ENCODE measurements at regions not wholly inside any gene's neighbourhood (a gene's known extent, or its start where the extent isn't known, plus 50 kb on each side); places are given as distances from the start of the nearest gene placed in this dataset.
"Not testable (repeated sequence)": the region's sequence is repeated elsewhere in the genome, so short reads cannot be mapped to it uniquely, and the experiment has no call there.

DNA sequence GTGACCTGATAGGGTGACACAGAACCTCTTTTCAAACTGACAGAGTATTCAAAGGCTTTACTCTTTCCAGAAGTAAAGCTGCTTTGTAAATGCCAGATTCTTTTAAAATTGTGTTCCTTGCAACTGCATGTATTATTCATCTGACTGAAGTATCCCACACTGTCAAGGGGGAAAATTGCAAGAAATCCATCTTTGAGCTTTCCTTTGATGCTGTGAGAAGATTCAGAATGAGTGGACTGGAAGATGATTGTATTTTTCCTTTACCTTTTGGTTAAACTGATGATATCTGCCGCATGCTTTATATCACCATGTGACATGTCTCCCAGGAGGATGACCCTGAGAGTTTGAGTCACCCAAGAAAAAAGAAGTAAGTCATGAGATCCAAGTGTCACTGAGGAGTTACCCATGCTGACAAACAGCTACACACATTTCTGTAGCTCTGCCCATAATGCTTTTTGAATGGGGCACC lies 250.8 kb upstream of the CBLB start:
- peak; percentile 79 for DNase-seq (ENCODE audit: low spot score)

DNA sequence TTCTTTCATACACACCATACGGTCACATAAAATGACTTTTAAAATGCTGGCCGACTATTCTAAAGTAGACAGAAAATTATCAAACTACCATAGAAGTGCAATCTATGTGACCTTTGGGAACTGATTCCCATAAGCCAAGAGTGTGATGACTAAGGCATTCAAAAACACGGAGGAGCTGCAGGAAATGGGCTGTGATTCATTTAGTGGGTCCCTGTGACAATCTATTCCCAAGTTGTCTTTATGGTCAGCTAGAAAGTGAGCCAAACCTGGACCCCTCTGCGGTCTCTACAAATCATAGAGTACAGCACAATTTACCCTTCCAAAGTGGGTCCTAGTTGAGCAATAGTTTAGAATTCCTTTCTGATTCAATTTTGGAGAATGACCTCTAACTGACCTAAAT lies 251.5 kb upstream of the CBLB start:
- DNase-seq (ENCODE audit: low spot score): peak; percentile 73

DNA sequence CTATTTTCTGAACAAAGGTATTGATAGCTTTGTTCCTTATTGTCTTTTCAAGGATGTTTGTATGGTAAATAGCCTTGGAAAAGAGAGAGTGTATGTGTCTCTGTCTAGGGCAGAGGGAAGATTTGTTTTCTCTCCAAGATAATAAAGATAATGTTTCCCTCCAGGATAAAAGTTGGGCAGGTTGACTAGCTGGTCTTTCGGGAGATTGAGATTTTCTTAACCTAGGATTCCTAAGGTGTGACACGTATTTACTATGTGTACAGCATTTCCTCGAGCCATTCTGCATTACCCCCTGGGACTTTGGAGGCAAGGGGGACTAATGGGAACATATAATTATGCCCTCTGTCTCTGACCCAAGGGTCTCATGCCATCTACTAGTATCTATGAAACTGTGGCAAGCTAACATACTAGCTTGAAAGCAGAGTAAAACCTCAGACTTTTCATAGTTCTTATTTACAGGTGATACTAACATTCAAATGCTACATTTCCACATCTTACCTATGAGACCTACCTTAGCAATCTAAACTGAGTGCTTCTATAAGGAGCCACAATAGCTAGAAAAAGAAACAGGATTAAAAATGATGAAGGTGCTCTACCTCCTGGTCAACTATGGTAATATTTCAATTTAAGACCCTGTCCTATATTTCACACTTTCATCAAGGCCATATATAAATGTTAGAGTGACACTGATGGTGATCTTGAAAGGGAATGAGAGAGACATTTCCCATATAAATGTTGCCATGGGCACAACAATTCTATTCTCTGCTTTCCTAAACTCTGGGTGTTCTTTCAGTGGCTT lies 252.9 kb upstream of the CBLB start:
- DNase-seq (ENCODE audit: low spot score): no peak

DNA sequence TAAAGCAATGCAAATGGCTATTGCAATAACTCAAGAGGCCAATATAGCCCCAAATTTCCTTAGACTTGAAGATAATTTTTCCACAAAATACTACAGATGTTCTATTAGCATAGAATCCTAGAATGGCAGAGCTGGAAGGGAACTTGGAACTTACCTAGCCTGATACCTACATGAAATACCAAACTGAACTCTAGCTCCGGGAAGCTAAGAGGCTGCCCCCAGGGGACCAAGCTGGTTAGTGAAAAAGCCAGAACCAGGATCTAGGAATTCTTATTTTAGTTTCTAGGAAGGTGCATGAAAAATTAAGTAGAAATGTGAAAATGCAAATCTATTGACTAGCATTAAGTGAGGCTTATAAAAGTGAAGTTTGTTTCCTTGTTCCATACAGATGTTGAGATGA lies 256.0 kb upstream of the CBLB start:
- no peak for DNase-seq (ENCODE audit: low spot score)

DNA sequence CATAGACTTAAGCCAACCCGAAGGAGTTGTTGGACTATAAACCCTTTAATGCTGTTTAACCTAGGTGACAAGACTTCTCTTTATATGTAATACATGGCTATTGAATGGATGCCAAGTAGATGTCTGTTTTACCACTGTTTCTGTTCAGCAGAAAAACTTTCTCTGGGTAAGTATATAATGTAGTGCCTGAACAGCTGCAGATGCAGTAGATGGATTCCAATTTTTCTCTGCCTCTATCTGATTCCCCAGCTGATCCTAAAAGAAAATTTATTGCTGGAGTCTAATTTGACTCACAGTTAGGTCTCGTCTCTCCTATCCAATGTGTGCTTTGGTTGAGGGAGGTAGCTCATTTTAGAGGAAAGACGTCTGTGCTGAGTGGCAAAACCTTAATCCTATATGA lies 256.5 kb upstream of the CBLB start:
- DNase-seq (ENCODE audit: low spot score): no peak

DNA sequence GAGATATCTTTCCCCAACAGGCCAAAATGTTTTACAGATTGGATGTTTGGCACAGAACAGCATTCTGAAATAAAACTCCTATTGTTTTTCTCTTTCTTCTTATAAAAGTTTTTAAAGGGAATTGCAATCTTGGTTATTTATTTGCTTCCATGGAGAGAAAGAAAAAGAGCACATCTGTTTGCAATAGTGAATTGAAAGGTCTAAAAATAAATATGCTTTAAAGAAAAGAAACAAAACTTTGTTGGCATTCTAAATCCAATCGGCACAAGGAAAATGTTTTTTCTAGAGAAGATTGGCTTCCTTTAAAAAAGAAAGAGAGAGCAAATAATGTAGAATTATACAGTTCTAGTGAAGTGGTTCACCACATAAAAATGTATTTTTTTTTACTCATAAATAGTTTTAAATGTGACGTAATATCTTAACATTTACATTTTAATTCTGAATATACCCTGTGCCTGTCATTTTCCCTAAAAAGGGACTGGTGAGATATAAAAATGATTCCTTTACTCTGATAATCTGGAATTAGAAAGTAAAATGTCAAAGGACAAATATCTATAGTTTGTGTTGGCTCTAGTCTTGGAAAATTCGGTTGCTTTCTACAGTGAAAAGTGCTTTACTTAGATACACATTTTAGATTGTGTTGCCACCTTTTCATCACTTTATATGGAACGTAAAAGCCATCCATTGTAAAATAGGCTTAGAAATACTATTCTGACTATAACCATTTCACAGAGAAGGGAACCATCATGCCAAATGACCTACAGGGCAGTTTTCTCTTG lies 257.4 kb upstream of the CBLB start:
- no peak for DNase-seq (ENCODE audit: low spot score)

DNA sequence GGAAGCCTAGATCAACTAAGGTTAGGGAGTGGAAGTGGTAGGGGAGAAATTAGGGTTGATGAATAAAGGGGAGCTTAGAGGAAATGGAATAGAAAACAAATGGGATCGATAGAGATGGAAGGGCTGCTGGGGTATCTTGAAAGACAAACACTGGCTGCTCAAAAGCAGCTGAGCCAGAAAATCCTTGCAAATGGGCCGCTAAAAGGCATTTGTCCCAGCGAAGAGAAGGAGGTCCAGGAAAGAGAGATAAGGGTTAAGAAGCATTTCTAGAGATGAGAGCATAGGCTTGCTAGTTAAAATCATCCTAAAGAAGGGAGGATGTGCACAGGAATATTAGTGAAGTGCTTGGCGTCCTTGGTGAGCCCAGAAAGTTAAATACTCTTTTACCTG lies 258.0 kb upstream of the CBLB start:
- DNase-seq (ENCODE audit: low spot score): no peak

DNA sequence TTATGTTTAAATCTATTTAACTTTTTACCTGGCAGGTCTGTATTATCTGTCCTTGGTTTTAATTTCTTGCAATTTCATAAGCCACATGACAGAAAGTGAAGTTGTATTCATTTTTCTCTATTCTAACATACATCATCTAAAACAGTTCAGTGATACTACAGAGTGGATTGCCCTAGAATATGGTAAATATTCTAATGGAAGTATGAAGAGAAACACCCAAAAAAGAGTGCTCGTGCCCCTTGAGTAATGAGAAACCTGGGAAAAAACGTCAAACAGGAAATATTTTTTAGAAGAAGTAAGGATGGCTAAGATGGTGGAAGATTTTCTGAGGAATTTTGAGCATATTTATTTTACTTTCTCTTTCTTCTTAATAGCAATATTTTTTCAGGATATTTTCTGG lies 261.1 kb upstream of the CBLB start:
- DNase-seq (ENCODE audit: low spot score): no peak

DNA sequence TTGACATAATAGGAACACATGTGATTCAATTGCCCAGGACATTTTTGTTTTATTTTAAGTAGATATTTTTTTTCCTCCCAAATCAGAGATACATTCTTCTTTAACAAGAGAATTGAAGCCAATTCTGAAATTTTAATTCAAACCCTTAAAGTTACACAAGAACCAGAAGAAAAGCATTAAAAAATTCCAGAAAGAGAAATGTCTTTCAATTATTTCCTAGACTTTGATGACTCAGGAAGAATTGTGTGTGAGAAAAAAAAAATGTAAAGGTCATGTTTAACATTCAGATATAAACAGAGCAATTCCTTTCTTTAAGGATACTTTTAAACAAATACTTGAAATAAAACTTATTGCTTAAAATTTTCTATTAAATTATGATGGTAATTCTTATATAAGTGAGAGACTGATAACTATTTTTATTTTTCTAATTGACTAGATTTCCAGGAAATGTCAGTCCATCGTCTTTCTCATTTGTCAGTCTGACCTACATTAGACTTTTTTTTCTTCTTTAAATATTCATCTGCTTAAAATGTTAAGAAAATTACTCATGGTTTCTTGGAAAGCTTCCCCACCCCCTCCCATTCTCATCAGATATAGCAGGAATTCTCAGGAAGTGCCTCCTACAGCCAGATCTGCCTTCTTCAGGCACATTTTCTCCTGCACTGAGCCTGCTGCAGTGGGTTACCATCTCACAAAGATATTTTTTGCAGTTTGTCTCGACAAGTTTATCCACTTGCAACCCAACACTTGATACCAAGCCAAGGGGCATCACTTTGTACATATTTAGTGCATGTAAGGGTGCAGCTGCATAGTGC lies 261.8 kb upstream of the CBLB start:
- DNase-seq (ENCODE audit: low spot score): peak; percentile 73

DNA sequence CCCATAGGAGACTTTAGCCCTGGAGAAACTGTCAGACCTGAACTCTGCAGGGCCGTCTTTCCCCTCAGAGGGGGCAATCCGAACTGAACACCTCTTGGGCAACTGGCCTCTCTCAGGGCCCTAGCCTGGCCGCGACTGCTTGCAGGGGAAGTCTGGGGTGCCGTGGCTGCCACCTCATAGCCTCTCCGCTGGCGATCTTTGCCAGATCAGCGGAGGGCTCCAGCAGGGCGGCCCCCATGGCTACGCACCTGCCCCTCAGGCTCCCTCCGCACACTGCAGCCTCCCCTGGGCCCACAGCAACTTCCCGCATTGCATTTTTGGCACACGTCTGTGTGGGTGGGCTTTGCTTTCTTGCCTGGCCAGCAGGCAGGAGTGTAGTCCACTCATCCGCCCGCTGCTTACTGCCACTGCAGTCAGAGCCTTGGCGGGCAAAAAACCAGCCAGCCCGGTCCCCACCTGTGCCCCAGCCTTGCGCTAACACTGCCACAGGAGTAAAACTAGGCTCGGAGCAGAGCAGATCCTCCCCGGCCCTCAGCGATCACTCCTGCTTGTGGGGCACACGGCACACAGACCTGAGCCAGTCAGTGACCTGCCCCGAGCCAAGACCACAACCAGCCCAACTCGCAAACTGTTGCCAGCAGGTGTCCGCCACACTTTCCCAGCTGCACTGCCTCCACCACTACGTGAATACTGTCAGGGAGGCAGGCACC lies 266.8 kb upstream of the CBLB start:
- DNase-seq (ENCODE audit: low spot score): no peak

DNA sequence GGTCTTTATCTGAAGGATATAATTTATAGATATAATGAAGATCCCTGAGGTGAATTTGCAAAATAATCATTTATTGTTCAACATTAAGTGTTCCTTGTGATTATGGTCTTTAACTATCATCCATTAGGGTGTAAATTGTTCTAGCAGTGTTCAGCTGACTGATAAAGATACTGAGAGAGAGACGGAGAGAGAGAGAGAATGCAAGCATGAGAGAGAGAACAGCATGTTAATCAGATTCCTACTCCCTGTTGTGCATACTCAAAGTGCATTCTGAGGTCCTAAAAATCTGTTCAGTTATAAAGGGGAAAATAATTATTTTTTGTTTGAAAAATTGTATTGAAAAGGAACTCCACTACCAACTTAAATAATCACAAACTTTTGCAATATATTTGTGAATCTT lies 271.0 kb upstream of the CBLB start:
- no peak for DNase-seq (ENCODE audit: low spot score)

DNA sequence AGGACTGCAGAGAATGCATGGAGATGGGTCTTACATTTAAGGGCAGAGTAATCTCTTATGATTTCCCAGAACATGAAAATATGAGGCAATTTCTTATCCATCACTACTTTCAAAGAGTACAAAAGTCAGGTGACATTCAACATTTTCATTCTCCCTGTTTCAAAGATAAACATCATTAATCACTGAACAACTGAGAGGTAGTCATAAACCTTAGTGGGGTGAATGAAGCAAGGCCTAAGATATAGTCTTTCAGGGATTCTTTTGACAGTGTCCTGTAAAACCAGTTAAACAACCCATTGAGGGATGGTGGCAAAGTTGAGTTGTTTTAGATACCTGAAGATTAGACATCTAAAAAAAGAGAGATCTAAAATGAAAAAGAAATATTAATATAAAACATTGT lies 271.6 kb upstream of the CBLB start:
- DNase-seq (ENCODE audit: low spot score): no peak

DNA sequence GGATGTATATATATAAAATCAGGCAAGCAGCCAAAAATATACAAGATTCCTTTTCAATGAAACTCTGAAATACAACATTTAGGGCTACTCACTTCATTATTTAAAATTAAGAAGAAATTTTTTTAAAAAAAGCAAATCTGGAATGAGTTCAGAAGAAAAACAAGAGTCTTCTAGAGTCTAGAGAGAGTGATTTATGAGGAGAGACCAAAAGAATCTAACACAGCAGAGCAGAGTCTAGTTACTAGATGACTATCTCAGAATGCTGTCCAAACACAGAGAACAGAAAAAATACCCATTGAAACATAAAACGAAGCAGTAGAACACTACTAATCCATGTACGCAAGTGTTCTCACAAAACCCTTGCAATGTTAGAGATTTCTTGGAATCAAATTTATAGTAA lies 275.2 kb upstream of the CBLB start:
- DNase-seq (ENCODE audit: low spot score): no peak

DNA sequence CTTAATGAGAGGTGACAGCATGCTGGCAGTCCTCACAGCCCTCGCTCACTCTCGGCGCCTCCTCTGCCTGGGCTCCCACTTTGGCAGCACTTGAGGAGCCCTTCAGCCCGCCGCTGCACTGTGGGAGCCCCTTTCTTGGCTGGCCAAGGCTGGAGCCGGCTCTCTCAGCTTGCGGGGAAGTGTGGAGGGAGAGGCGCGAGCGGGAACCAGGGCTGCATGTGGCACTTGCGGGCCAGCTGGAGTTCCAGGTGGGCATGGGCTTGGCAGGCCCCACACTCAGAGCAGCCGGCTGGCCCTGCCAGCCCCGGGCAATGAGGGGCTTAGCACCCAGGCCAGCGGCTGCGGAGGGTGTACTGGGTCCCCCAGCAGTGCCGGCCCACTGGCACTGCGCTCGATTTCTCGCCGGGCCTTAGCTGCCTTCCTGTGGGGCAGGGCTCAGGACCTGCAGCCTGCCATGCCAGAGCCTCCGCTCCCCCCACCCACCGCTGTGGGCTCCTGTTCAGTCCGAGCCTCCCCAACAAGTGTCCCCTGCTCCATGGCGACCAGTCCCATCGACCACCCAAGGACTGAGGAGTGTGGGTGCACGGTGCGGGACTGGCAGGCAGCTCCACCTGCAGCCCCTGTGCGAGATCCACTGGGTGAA lies 279.7 kb upstream of the CBLB start:
- not testable (repeated sequence) for DNase-seq (ENCODE audit: low spot score)

DNA sequence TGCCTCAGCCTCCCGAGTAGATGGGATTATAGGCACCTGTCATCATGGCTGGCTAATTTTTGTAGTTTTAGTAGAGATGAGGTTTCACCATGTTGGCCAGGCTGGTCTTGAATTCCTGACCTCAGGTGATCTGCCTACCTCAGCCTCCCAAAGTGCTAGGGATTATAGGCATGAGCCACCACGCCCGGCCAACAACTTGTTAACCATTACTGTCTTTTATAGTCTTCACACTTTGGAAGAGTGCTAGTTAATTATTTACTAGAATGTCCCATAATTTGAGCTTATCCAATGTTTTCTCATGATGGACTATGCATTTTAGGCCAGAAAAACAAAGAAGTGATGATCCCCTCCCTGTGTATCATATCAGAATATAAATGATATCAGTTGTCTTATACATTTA lies 288.6 kb upstream of the CBLB start:
- DNase-seq (ENCODE audit: low spot score): no peak

DNA sequence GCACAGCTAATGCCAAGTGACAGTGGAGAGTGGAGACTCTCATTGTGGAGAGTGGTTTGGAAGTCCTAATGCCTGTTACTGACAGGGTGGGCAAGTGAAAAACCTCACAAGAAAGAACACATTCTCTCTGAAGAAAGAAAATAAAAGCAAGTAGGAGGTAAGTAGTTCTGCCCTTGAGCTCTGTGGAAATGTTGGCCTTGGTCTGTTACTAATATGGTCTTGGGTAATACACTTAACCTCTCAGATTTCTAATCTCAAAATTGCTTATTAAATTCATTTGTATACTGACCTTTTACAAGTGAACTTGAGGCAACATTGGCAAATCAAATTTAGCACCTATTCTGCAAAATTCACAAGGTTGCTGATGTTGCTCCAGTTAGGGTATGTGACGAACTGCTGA lies 291.6 kb upstream of the CBLB start:
- DNase-seq (ENCODE audit: low spot score): no peak

DNA sequence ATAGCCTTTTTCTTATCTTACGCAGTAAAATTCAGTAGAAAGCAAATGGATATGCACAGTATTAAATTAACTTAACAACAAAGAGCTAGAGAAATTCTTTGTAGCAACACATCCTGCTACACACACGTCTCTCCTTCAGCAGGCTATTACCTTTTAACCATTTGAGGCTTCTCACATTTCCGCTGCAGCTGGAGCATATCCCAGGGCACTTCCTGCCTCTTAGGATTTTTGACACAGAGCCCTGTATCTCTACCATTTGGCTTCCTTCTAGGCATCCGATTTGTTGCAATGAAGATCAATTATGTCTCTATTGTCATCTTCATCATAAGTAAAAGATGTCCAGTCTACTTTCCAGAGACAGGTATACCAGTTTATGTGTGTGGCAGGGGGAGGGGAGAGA lies 292.4 kb upstream of the CBLB start:
- DNase-seq (ENCODE audit: low spot score): no peak

DNA sequence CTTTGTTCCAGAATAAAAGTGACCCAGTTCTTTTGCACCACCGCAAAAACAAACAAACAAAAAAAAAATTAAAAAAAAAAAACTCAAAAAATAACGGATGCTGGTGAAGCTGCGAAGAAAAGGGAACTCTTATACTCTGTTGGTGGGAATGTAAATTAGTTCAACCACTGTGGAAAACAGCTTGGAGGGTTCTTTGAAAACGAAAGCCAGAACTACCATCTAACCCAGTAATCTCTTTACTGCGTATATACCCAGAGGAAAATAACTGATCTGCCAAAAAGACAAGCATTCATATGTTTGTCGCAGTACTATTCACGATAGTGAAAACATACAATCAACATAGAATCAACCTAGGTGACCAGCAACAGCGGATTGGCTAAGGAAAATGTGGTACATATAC lies 298.9 kb upstream of the CBLB start:
- DNase-seq (ENCODE audit: low spot score): no peak

DNA sequence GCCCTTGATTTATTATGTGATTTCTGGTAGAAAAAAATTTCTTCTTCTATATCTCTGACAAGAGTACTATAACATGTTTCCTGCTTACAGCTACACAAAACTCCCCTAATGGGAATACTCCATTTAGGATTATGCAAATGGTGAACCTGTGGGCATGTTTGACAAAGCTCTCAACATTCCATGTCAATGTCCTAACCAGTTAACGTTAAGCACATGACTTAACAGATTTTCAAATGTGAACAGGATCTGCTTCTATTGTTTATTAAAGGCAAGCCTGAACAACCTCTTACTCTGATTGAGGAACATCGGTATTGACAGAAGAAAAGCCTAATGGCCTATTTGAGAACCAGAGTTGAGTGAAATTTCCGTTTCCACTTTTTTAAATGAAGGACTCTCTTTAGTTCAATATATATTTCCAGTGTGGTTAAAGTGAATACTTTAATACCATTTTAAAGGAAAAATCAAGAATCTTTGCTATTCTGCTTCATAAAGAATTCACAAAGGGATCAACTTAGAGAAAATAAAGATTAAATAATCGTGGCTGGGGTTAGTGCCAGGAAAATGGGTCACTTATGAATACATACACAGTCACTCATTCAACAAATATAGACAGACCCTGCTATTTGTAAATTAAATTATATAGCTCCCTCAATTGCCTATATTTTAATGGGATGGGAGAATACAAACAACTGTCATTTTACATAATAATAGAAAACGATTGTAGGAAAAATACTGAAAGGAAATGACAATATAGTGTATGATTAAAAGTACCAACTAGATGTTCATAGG lies 300.3 kb upstream of the CBLB start:
- DNase-seq (ENCODE audit: low spot score): no peak

DNA sequence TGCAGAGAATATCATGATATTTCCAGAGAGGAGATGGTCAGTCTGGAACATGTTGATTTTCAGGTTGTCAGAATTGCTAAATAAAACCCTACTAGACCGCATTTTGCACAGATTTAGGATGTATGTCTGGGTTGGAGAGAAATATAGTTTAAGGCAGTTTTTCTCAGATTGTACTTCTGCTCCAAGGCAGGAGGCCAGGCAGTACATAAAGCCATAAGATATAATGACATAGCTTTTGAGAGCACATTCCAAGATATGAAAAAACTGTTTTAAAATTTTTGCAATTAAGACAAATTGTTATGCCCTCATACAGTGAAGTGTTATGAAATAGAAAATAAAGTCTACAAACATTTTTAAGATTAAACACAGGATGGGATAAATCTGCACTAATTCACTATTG lies 301.8 kb upstream of the CBLB start:
- no peak for DNase-seq (ENCODE audit: low spot score)

DNA sequence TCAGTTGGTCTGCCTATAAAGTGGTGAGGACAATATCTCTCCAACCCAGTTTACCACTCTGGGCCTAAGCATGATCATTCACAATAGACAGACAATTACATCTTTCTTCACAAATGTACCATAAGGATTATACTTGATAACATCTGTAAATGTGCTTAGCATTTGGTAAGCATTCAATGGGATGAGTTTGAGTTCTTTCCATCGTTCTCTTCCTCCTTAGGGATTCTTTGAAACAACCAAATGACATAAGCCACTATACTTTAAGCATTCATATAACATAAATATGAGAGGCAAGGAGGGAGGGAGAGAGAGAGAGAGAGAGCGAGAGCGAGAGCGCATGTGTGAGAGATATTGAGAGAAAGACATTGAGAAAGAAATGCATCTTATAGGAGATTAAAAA lies 303.3 kb upstream of the CBLB start:
- DNase-seq (ENCODE audit: low spot score): no peak

Measured in A172 (cell line).